Astrocyte (in vitro differentiated cells and primary cell): ENCODE measurements at regions not wholly inside any gene's neighbourhood (a gene's known extent, or its start where the extent isn't known, plus 50 kb on each side); places are given as distances from the start of the nearest gene placed in this dataset.

Source experiments
- DNase-seq: peaks from one replicate; pipeline ENCODE4 v3.0.0-alpha.2; 2010; ENCODE audit warnings: low read depth
- FAIRE-seq: peaks from 2 replicates; lab custom pipeline; 2011; peaks lifted over from hg19 to GRCh38; lab: Jason Lieb, UNC
- H2AFZ ChIP-seq: 2 replicates; pipeline ENCODE4 v1.6.0; 2012; ENCODE audit warnings: low read depth, low read length, inconsistent platforms
- H3K27ac ChIP-seq: 2 replicates; pipeline ENCODE4 v1.5.1; 2011; ENCODE audit warnings: low read depth, low read length, inconsistent platforms
- H3K27me3 ChIP-seq: 2 replicates; pipeline ENCODE4 v1.6.0; 2011; ENCODE audit warnings: low read length, inconsistent platforms; ENCODE audit not compliant: insufficient read depth
- H3K36me3 ChIP-seq: 2 replicates; pipeline ENCODE4 v1.5.1; 2011; ENCODE audit warnings: low read length, inconsistent platforms; ENCODE audit not compliant: insufficient read depth
- H3K4me1 ChIP-seq: 2 replicates; pipeline ENCODE4 v1.5.1; 2011; ENCODE audit warnings: low read length, inconsistent platforms; ENCODE audit not compliant: insufficient read depth
- H3K4me2 ChIP-seq: 2 replicates; pipeline ENCODE4 v1.6.0; 2012; ENCODE audit warnings: low read length, inconsistent platforms
- H3K4me3 ChIP-seq: 2 replicates; pipeline ENCODE4 v1.5.1; 2011; ENCODE audit warnings: low read depth, mild to moderate bottlenecking, low read length, inconsistent platforms; ENCODE audit not compliant: insufficient read depth
- H3K79me2 ChIP-seq: 2 replicates; pipeline ENCODE4 v1.6.0; 2012; ENCODE audit warnings: mild to moderate bottlenecking, low read length, inconsistent platforms; ENCODE audit not compliant: insufficient read depth
- H3K9ac ChIP-seq: 2 replicates; pipeline ENCODE4 v1.6.0; 2012; ENCODE audit warnings: mild to moderate bottlenecking, low read length, inconsistent platforms
- H3K9me3 ChIP-seq: 2 replicates; pipeline ENCODE4 v1.5.1; 2012; ENCODE audit warnings: low read depth, mild to moderate bottlenecking, low read length, inconsistent platforms; ENCODE audit not compliant: insufficient read depth
- H4K20me1 ChIP-seq: 2 replicates; pipeline ENCODE4 v1.6.0; 2012; ENCODE audit warnings: low read length, inconsistent platforms; ENCODE audit not compliant: insufficient read depth
- H3K27ac Mint-ChIP-seq: one replicate; pipeline ENCODE4 v1.8.0; 2021; ENCODE audit warnings: mild to moderate bottlenecking, mixed read lengths; ENCODE audit not compliant: unreplicated experiment
- H3K27me3 Mint-ChIP-seq: one replicate; pipeline ENCODE4 v1.8.0; 2021; ENCODE audit warnings: low read depth, mixed read lengths; ENCODE audit not compliant: unreplicated experiment
- H3K36me3 Mint-ChIP-seq: one replicate; pipeline ENCODE4 v1.8.0; 2021; ENCODE audit warnings: low read depth, mixed read lengths; ENCODE audit not compliant: unreplicated experiment
- H3K4me1 Mint-ChIP-seq: one replicate; pipeline ENCODE4 v1.8.0; 2021; ENCODE audit warnings: low read depth, mixed read lengths; ENCODE audit not compliant: unreplicated experiment
- H3K4me3 Mint-ChIP-seq: one replicate; pipeline ENCODE4 v1.8.0; 2021; ENCODE audit warnings: mild to moderate bottlenecking, moderate library complexity, mixed read lengths; ENCODE audit not compliant: unreplicated experiment
- H3K9me3 Mint-ChIP-seq: one replicate; pipeline ENCODE4 v1.8.0; 2021; ENCODE audit warnings: mild to moderate bottlenecking, mixed read lengths; ENCODE audit not compliant: unreplicated experiment
- CTCF ChIP-seq: IDR thresholded peaks from 2 replicates; pipeline ENCODE4 v1.5.1; 2011; ENCODE audit warnings: low read depth, mild to moderate bottlenecking, inconsistent platforms, low read length, moderate library complexity; ENCODE audit not compliant: insufficient read depth
- EZH2 ChIP-seq: IDR thresholded peaks from 2 replicates; pipeline ENCODE4 v1.6.1; 2012; ENCODE audit warnings: mild to moderate bottlenecking, low read length, inconsistent platforms; ENCODE audit not compliant: insufficient read depth

- TF ChIP-seq EZH2 (no peak), CTCF (no peak)
- H4K20me1 ChIP-seq = no peaks in the 10 kb centered on the region
- no peaks in the 10 kb centered on the region for H3K36me3 ChIP-seq
- Mint-ChIP-seq H3K27ac (no peak overlapping the region), H3K4me3 (no peak overlapping the region), H3K27me3 (peaks cover 3% of the 10 kb centered on the region), H3K36me3 (no peaks in the 10 kb centered on the region), H3K4me1 (no peaks in the 10 kb centered on the region), H3K9me3 (peaks cover 4% of the 10 kb centered on the region)
- no peaks in the 10 kb centered on the region for H3K79me2 ChIP-seq
- DNase-seq = no peak
- H3K9ac ChIP-seq = no peak overlapping the region
- H2AFZ ChIP-seq = no peak overlapping the region
- H3K9me3 ChIP-seq = no peaks in the 10 kb centered on the region
- no peak overlapping the region for H3K4me3 ChIP-seq
- H3K4me1 ChIP-seq = no peaks in the 10 kb centered on the region
- no peak overlapping the region for H3K27ac ChIP-seq
- no peaks in the 10 kb centered on the region for H3K27me3 ChIP-seq
- H3K4me2 ChIP-seq = no peak overlapping the region
- no peak for FAIRE-seq
Observed at GRCh38 chr12:13443498-13443897, 247.0 kb downstream of the EMP1 start.

DNA sequence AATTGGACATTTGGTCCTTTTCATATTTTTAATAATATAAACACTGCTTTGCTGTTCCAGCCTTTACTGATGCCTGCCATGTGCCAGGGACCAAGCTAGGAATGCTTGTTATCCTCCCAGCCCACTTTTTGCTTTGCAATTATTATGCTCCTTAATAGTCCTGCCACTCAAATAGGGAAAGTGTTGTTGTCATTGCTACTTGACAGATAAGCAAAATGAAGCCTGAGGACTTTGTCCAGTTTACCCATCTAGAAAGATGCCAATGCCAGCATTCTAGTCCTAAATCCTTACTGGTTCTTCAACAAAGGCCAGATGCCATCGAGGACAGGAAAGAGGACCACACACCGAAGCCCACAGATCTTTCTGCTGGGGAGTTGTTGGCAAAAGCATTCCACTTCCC, 246.5 kb downstream of the EMP1 start:
- TF ChIP-seq CTCF (no peak), EZH2 (no peak)
- no peaks in the 10 kb centered on the region for H3K36me3 Mint-ChIP-seq
- no peaks in the 10 kb centered on the region for H4K20me1 ChIP-seq

DNA sequence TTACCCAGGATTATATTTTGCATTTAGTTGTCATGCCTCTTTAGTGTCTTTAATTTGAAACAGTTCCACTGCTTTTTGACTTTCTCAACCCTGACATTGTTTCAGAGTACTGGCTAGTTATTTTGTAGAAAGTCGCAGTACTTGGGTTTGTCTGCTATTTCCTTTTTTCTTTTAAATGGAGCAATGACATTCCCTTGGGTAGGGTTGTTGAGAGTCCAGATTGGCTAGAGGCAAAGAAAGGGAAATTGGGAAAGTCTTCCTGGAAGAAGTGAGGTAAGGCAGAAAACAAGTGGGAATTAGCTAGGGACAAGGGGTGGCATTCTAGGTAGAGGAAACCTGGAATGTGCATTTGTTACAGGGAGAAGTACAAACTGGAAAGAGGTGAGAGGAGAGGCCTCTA, 245.9 kb downstream of the EMP1 start:
- Histone ChIP-seq H3K9ac (no peak overlapping the region), H3K36me3 (no peaks in the 10 kb centered on the region), H3K4me2 (no peak overlapping the region), H3K4me3 (no peak overlapping the region), H2AFZ (no peak overlapping the region), H3K9me3 (no peaks in the 10 kb centered on the region), H4K20me1 (no peaks in the 10 kb centered on the region), H3K27ac (no peak overlapping the region), H3K4me1 (no peaks in the 10 kb centered on the region), H3K27me3 (no peaks in the 10 kb centered on the region), H3K79me2 (no peaks in the 10 kb centered on the region)
- Mint-ChIP-seq H3K27ac (no peak overlapping the region), H3K27me3 (peaks cover 3% of the 10 kb centered on the region), H3K36me3 (no peaks in the 10 kb centered on the region), H3K9me3 (peaks cover 4% of the 10 kb centered on the region), H3K4me1 (no peaks in the 10 kb centered on the region), H3K4me3 (no peak overlapping the region)
- DNase-seq (no peak), FAIRE-seq (no peak)
- TF ChIP-seq EZH2 (no peak), CTCF (no peak)

More for the DNA sequence above, 246.5 kb downstream of the EMP1 start:
- peaks cover 4% of the 10 kb centered on the region for H3K9me3 Mint-ChIP-seq
- no peak overlapping the region for H3K27ac ChIP-seq
- no peak overlapping the region for H3K4me3 Mint-ChIP-seq
- no peak for FAIRE-seq
- H3K79me2 ChIP-seq = no peaks in the 10 kb centered on the region
- no peak for DNase-seq
- H3K36me3 ChIP-seq = no peaks in the 10 kb centered on the region
- no peak overlapping the region for H3K9ac ChIP-seq
- no peak overlapping the region for H3K27ac Mint-ChIP-seq
- H3K27me3 Mint-ChIP-seq = peaks cover 3% of the 10 kb centered on the region
- H3K9me3 ChIP-seq = no peaks in the 10 kb centered on the region
- H2AFZ ChIP-seq = no peak overlapping the region
- H3K4me2 ChIP-seq = no peak overlapping the region
- H3K27me3 ChIP-seq = no peaks in the 10 kb centered on the region
- H3K4me1 Mint-ChIP-seq = no peaks in the 10 kb centered on the region
- H3K4me1 ChIP-seq = no peaks in the 10 kb centered on the region
- H3K4me3 ChIP-seq = no peak overlapping the region
